Upper lobe of right lung (tissue), 1 donor: ENCODE measurements at regions not wholly inside any gene's neighbourhood (a gene's known extent, or its start where the extent isn't known, plus 50 kb on each side); places are given as distances from the start of the nearest gene placed in this dataset.
"Not testable (repeated sequence)": the region's sequence is repeated elsewhere in the genome, so short reads cannot be mapped to it uniquely, and the experiment has no call there.

Experiments
- ATAC-seq: fragments of 200-7000 bp; cut with Tn5 transposase; one replicate; pipeline ENCODE4 v1.9.1; 2020; ENCODE audit warnings: mild to moderate bottlenecking, moderate library complexity
- DNase-seq: peaks from one replicate; pipeline ENCODE4 v3.0.0-alpha.2; 2020
- H3K27ac ChIP-seq: fragments of 200-600 bp; one replicate; pipeline ENCODE4 v1.8.0; 2022
- H3K27me3 ChIP-seq: fragments of 200-600 bp; one replicate; pipeline ENCODE4 v1.8.0; 2022; ENCODE audit warnings: mild to moderate bottlenecking
- H3K36me3 ChIP-seq: fragments of 200-600 bp; one replicate; pipeline ENCODE4 v1.8.0; 2022
- H3K4me1 ChIP-seq: fragments of 200-600 bp; one replicate; pipeline ENCODE4 v1.8.0; 2022
- H3K4me3 ChIP-seq: fragments of 200-600 bp; one replicate; pipeline ENCODE4 v1.8.0; 2022; ENCODE audit warnings: mild to moderate bottlenecking
- H3K9me3 ChIP-seq: fragments of 200-600 bp; one replicate; pipeline ENCODE4 v1.8.0; 2022
- intact Hi-C: fragments of 100-400 bp; cut with DNase I; formaldehyde crosslinking; loops from one replicate; pipeline ENCODE4 v1.11.0; 2022
- TF ChIP-seq, protein P1 (sequence below): fragments of 200-600 bp; IDR thresholded peaks from one replicate; pipeline ENCODE4 v1.8.0; 2022; ENCODE audit warnings: antibody characterized with exemption
- donor health status: DM: no; HTN: yes; CAD: no; lungs with severe emphysema.

DNA sequence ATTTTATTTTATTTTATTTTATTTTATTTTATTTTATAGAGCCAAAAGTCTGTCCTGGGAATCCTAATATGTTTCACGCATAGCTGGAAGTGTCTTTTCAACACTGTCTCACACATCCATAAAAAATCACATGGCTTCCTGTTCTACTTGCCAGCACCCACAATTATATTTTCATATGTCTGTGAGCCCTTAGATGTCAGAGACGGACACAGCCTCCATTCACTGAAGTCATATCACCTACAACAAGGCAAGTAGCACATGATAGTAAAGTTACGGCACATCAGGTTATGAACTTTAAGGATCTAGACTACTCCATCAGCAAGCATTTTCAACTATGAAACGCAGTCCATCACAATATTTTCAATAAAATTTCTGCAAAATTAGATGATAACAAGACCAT lies 168.4 kb downstream of the ZIC4 start:
- H3K9me3 ChIP-seq = no peaks in the 10 kb centered on the region
- DNase-seq = no peak

GRCh38 chr3:147231980-147232379 lies 174.4 kb downstream of the ZIC4 start:
- intact Hi-C loops, ATAC-seq, H3K27ac ChIP-seq, H3K9me3 ChIP-seq, H3K4me1 ChIP-seq, DNase-seq, H3K36me3 ChIP-seq, H3K4me3 ChIP-seq, H3K27me3 ChIP-seq: not testable (repeated sequence)

More for the DNA sequence above, 168.4 kb downstream of the ZIC4 start:
- Histone ChIP-seq H3K27ac (no peak overlapping the region), H3K27me3 (no peaks in the 10 kb centered on the region), H3K36me3 (no peaks in the 10 kb centered on the region), H3K4me3 (no peak overlapping the region), H3K4me1 (no peaks in the 10 kb centered on the region)
- TF ChIP-seq, protein P1, sequence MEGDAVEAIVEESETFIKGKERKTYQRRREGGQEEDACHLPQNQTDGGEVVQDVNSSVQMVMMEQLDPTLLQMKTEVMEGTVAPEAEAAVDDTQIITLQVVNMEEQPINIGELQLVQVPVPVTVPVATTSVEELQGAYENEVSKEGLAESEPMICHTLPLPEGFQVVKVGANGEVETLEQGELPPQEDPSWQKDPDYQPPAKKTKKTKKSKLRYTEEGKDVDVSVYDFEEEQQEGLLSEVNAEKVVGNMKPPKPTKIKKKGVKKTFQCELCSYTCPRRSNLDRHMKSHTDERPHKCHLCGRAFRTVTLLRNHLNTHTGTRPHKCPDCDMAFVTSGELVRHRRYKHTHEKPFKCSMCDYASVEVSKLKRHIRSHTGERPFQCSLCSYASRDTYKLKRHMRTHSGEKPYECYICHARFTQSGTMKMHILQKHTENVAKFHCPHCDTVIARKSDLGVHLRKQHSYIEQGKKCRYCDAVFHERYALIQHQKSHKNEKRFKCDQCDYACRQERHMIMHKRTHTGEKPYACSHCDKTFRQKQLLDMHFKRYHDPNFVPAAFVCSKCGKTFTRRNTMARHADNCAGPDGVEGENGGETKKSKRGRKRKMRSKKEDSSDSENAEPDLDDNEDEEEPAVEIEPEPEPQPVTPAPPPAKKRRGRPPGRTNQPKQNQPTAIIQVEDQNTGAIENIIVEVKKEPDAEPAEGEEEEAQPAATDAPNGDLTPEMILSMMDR = no peak
- intact Hi-C loops = no loop called here
- no peak for ATAC-seq

- TF ChIP-seq, protein P1 = no peak
- ATAC-seq (no peak), DNase-seq (no peak)
- no peaks in the 10 kb centered on the region for H3K36me3 ChIP-seq
- no peak overlapping the region for H3K27ac ChIP-seq
- peaks cover 5% of the 10 kb centered on the region for H3K9me3 ChIP-seq
- no peaks in the 10 kb centered on the region for H3K4me1 ChIP-seq
- intact Hi-C loops = no loop called here
- H3K27me3 ChIP-seq = no peaks in the 10 kb centered on the region
- no peak overlapping the region for H3K4me3 ChIP-seq
Measured at GRCh38 chr3:147231111-147231510, 175.2 kb downstream of the ZIC4 start.

GRCh38 chr3:147222291-147222690 lies 184.1 kb downstream of the ZIC4 start:
- no peak for ATAC-seq
- Histone ChIP-seq H3K9me3 (no peaks in the 10 kb centered on the region), H3K4me1 (no peaks in the 10 kb centered on the region), H3K36me3 (no peaks in the 10 kb centered on the region), H3K4me3 (no peak overlapping the region), H3K27me3 (no peaks in the 10 kb centered on the region), H3K27ac (no peak overlapping the region)
- intact Hi-C loops = no loop called here
- DNase-seq = no peak
- TF ChIP-seq, protein P1 = no peak

DNA sequence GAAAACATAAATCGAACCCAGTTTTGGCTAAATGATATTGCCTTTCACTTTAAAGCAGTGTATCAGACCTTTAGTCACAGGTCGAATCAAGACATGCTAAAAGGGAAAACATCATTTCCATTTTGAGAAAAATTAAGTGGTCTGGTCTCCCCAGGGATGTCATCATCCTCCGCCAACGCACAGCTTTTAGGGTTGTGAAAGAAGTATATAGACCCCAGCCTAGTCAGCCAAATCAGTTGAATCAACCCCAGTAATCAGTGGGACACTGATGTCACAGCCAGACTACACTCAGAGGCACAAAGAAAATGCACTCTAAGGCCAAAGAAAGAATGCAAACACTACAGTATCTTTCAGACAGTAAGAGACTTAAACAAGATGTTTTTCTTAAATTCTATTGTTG lies 187.4 kb downstream of the ZIC4 start:
- DNase-seq = no peak
- H3K27ac ChIP-seq = no peak overlapping the region
- TF ChIP-seq, protein P1 = no peak
- no peak for ATAC-seq
- intact Hi-C loops = no loop called here
- H3K9me3 ChIP-seq = no peaks in the 10 kb centered on the region
- H3K4me1 ChIP-seq = no peaks in the 10 kb centered on the region
- no peaks in the 10 kb centered on the region for H3K27me3 ChIP-seq
- no peak overlapping the region for H3K4me3 ChIP-seq
- no peaks in the 10 kb centered on the region for H3K36me3 ChIP-seq

- Histone ChIP-seq H3K4me3 (no peak overlapping the region), H3K4me1 (no peaks in the 10 kb centered on the region), H3K36me3 (no peaks in the 10 kb centered on the region), H3K27me3 (no peaks in the 10 kb centered on the region), H3K9me3 (no peaks in the 10 kb centered on the region), H3K27ac (no peak overlapping the region)
- TF ChIP-seq, protein P1 = no peak
- no peak for DNase-seq
- no peak for ATAC-seq
- intact Hi-C loops = no loop called here
Measured at GRCh38 chr3:147216143-147216673, 190.1 kb downstream of the ZIC4 start.
